IMR-90 (cell line): ENCODE measurements at regions not wholly inside any gene's neighbourhood (a gene's known extent, or its start where the extent isn't known, plus 50 kb on each side); places are given as distances from the start of the nearest gene placed in this dataset.

ENCODE experiments used
- ATAC-seq: fragments of 200-7000 bp; cut with Tn5 transposase; 2 replicates; pipeline ENCODE4 v1.9.1; 2020; ENCODE audit warnings: low read depth, mild to moderate bottlenecking, moderate library complexity
- BruUV-seq: library from RNA; stranded (reverse); fragments of 400-500 nt; replicated peaks from 2 replicates; lab custom pipeline; 2021; lab: Mats Ljungman, UMichigan
- CTCF ChIA-PET: fragments of 300-600 bp; formaldehyde crosslinking; extraction: SDS; loops from one replicate; lab custom pipeline; 2021; ENCODE audit warnings: antibody characterized with exemption; lab: Yijun Ruan, JAX
- POLR2A ChIA-PET: fragments of 300-600 bp; sonication (Branson Sonifier 250); formaldehyde crosslinking; loops from one replicate; lab custom pipeline; 2022; ENCODE audit warnings: antibody characterized with exemption; ENCODE audit not compliant: unreplicated experiment; lab: Charles Lee
- DNase-seq: peaks from one replicate; pipeline ENCODE4 v3.0.0; 2013
- H2AFZ ChIP-seq: replicated peaks from 2 replicates; pipeline ENCODE3; 2013; ENCODE audit warnings: low read length, mild to moderate bottlenecking; ENCODE audit not compliant: poor library complexity
- H2AK5ac ChIP-seq: 2 replicates; pipeline ENCODE4 v1.6.1; 2013; ENCODE audit warnings: low read depth, low read length, inconsistent platforms
- H2AK9ac ChIP-seq: replicated peaks from 2 replicates; pipeline ENCODE3; 2013; ENCODE audit warnings: mild to moderate bottlenecking, low read depth, low read length, moderate library complexity; ENCODE audit not compliant: poor library complexity
- H2BK120ac ChIP-seq: 2 replicates; pipeline ENCODE4 v1.6.1; 2013; ENCODE audit warnings: low read depth, low read length, inconsistent platforms
- H2BK15ac ChIP-seq: 3 replicates; pipeline ENCODE4 v1.6.1; 2013; ENCODE audit warnings: low read depth, low read length, inconsistent platforms
- H2BK20ac ChIP-seq: 2 replicates; pipeline ENCODE4 v1.6.1; 2013; ENCODE audit warnings: low read depth, mild to moderate bottlenecking, inconsistent platforms, low read length, moderate library complexity
- H2BK5ac ChIP-seq: 2 replicates; pipeline ENCODE4 v1.6.1; 2013; ENCODE audit warnings: mild to moderate bottlenecking, low read depth, low read length, inconsistent platforms; ENCODE audit not compliant: poor library complexity, severe bottlenecking
- H3K14ac ChIP-seq: replicated peaks from 2 replicates; pipeline ENCODE4 v1.6.1; 2013; ENCODE audit warnings: low read depth, low read length, inconsistent platforms
- H3K18ac ChIP-seq: 2 replicates; pipeline ENCODE4 v1.6.1; 2013; ENCODE audit warnings: low read depth, low read length, control low read depth
- H3K23ac ChIP-seq: 2 replicates; pipeline ENCODE4 v1.6.1; 2013; ENCODE audit warnings: low read depth, low read length, inconsistent platforms
- H3K27ac ChIP-seq: 2 replicates; pipeline ENCODE4 v1.5.1; 2013; ENCODE audit warnings: mild to moderate bottlenecking, control low read depth, low read length; ENCODE audit not compliant: insufficient read depth
- H3K27me3 ChIP-seq: 2 replicates; pipeline ENCODE4 v1.6.1; 2013; ENCODE audit warnings: low read length; ENCODE audit not compliant: control insufficient read depth, insufficient read depth
- H3K36me3 ChIP-seq: 2 replicates; pipeline ENCODE4 v1.6.1; 2013; ENCODE audit warnings: low read length, mixed read lengths; ENCODE audit not compliant: control insufficient read depth, insufficient read depth
- H3K4ac ChIP-seq: 2 replicates; pipeline ENCODE4 v1.6.1; 2013; ENCODE audit warnings: low read depth, low read length, inconsistent platforms
- H3K4me1 ChIP-seq: 2 replicates; pipeline ENCODE4 v1.6.1; 2013; ENCODE audit warnings: low read length, mixed read lengths; ENCODE audit not compliant: control insufficient read depth, insufficient read depth
- H3K4me2 ChIP-seq: 2 replicates; pipeline ENCODE4 v1.6.1; 2013; ENCODE audit warnings: low read depth, mild to moderate bottlenecking, control low read depth, low read length, moderate library complexity
- H3K4me3 ChIP-seq: 2 replicates; pipeline ENCODE4 v1.5.1; 2013; ENCODE audit warnings: low read depth, mild to moderate bottlenecking, control low read depth, low read length, moderate library complexity; ENCODE audit not compliant: insufficient read depth
- H3K56ac ChIP-seq: 2 replicates; pipeline ENCODE4 v1.6.1; 2013; ENCODE audit warnings: low read length, inconsistent platforms; ENCODE audit not compliant: insufficient read depth; ENCODE audit errors: extremely low read depth
- H3K79me1 ChIP-seq, 2 experiments: 2 replicates each; pipeline ENCODE4 v1.6.1; 2013; ENCODE audit warnings: low read length in 2 of 2, inconsistent platforms in 1 of 2, low read depth in 1 of 2
- H3K9ac ChIP-seq: 2 replicates; pipeline ENCODE4 v1.6.1; 2013; ENCODE audit warnings: low read depth, low read length, control low read depth
- H3K9me1 ChIP-seq: 2 replicates; pipeline ENCODE4 v1.6.1; 2013; ENCODE audit warnings: low read length, inconsistent platforms; ENCODE audit not compliant: insufficient read depth
- H3K9me3 ChIP-seq: 2 replicates; pipeline ENCODE4 v1.6.1; 2013; ENCODE audit warnings: low read length; ENCODE audit not compliant: control insufficient read depth, insufficient read depth
- H4K20me1 ChIP-seq: 2 replicates; pipeline ENCODE4 v1.6.1; 2013; ENCODE audit warnings: low read length, inconsistent platforms; ENCODE audit not compliant: insufficient read depth
- H4K5ac ChIP-seq: 2 replicates; pipeline ENCODE4 v1.6.1; 2013; ENCODE audit warnings: mild to moderate bottlenecking, low read depth, low read length, control low read depth
- H4K8ac ChIP-seq, 2 experiments: 2 replicates each; pipeline ENCODE4 v1.6.1; 2013; ENCODE audit warnings: low read depth in 2 of 2, low read length in 2 of 2, control low read depth in 1 of 2, inconsistent platforms in 1 of 2
- H4K91ac ChIP-seq: 2 replicates; pipeline ENCODE4 v1.6.1; 2013; ENCODE audit warnings: low read depth, low read length, inconsistent platforms; ENCODE audit not compliant: insufficient read depth
- RAD21 ChIP-seq: IDR thresholded peaks from 2 replicates; pipeline ENCODE4 v1.6.1; 2012; ENCODE audit warnings: low read length, improper control_type of control experiment
- WGBS, 2 experiments: methylation state at CpG; one replicate each; pipeline versions ENCODE4 v1.1.5 to v1.1.7; 2013; ENCODE audit warnings: missing lambda C conversion rate in 2 of 2; ENCODE audit not compliant: insufficient read length in 1 of 2; ENCODE audit errors: extremely low coverage in 2 of 2; 5-methylcytosine and 5-hydroxymethylcytosine counted together
- dilution Hi-C: fragments of 300-500 bp; cut with HindIII; formaldehyde crosslinking; loops from one replicate; pipeline ENCODE4 v1.14.3; 2018; ENCODE audit warnings: low sequenced_read_pairs; ENCODE audit not compliant: unreplicated experiment
- in situ Hi-C: fragments of 300-500 bp; cut with MboI; formaldehyde crosslinking; loops from 3 replicates; pipeline ENCODE4 v1.14.3; 2019; ENCODE audit warnings: low sequenced_read_pairs, inconsistent platforms, mixed read lengths
- intact Hi-C: fragments of 100-400 bp; cut with micrococcal nuclease; formaldehyde crosslinking; loops from 2 replicates; pipeline ENCODE4 v1.10.0; 2022
- TF ChIP-seq, protein P1 (sequence below): fragments of 150-350 bp; IDR thresholded peaks from 2 replicates; pipeline ENCODE4 v1.6.1; 2017; ENCODE audit warnings: mild to moderate bottlenecking, antibody characterized with exemption, low read length, low read depth

DNA sequence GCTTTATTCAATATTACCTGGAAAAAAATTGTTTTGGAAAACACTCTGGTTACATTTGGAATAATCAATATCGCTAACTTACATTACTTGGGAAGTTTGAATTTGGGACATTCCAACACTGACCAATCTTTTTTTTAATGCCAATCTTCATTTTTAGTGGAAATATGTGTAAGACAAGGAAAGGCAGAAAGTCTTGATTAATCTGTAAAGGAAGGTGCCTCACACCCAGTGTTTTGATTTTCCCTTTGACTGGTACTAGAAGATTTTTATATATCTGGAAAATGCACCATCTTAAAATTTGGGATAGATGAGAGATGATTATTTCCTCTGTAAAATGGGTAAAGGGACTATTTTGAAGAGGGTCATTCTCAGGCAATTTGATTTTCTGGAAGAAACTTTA is 879.2 kb upstream of the ZEB2 start:
- Histone ChIP-seq H3K4me3 (no peak overlapping the region), H3K27me3 (no peaks in the 10 kb centered on the region)

More for the DNA sequence above, 879.2 kb upstream of the ZEB2 start:
- no peak for ATAC-seq
- H2BK5ac ChIP-seq: no peak overlapping the region
- dilution Hi-C loops: no loop called here
- ChIA-PET CTCF (no interaction called here), POLR2A (no interaction called here)
- no peak for DNase-seq
- H2AFZ ChIP-seq: no peak overlapping the region
- intact Hi-C loops: no loop called here
- no peaks in the 10 kb centered on the region for H4K20me1 ChIP-seq
- no peak overlapping the region for H2AK9ac ChIP-seq
- no peak overlapping the region for H3K56ac ChIP-seq
- no peak overlapping the region for H3K4me2 ChIP-seq
- H2AK5ac ChIP-seq: no peak overlapping the region
- no peak overlapping the region for H3K4ac ChIP-seq
- H3K36me3 ChIP-seq: no peaks in the 10 kb centered on the region
- no peak overlapping the region for H3K18ac ChIP-seq
- H3K23ac ChIP-seq: no peak overlapping the region
- no peak overlapping the region for H2BK20ac ChIP-seq
- no peak overlapping the region for H4K8ac ChIP-seq
- H3K4me1 ChIP-seq: no peaks in the 10 kb centered on the region
- WGBS, 2 experiments: no CpG with 5 or more reads among the region's 1 CpG
- no peak overlapping the region for H4K91ac ChIP-seq
- in situ Hi-C loops: no loop called here
- BruUV-seq: no TSS peak
- no peaks in the 10 kb centered on the region for H3K9me1 ChIP-seq
- no peak overlapping the region for H2BK15ac ChIP-seq
- H3K9me3 ChIP-seq: no peaks in the 10 kb centered on the region
- H2BK120ac ChIP-seq: no peak overlapping the region
- H3K14ac ChIP-seq: no peak overlapping the region
- H4K5ac ChIP-seq: no peak overlapping the region
- TF ChIP-seq, protein P1, sequence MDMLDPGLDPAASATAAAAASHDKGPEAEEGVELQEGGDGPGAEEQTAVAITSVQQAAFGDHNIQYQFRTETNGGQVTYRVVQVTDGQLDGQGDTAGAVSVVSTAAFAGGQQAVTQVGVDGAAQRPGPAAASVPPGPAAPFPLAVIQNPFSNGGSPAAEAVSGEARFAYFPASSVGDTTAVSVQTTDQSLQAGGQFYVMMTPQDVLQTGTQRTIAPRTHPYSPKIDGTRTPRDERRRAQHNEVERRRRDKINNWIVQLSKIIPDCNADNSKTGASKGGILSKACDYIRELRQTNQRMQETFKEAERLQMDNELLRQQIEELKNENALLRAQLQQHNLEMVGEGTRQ: no peak
- TF ChIP-seq RAD21: no peak
- no peak overlapping the region for H3K27ac ChIP-seq
- no peaks in the 10 kb centered on the region for H3K79me1 ChIP-seq
- H3K9ac ChIP-seq: no peak overlapping the region
